DOHH2 (cell line): ENCODE measurements at regions not wholly inside any gene's neighbourhood (a gene's known extent, or its start where the extent isn't known, plus 50 kb on each side); places are given as distances from the start of the nearest gene placed in this dataset.

Experiments
- CTCF ChIP-seq: fragments of 200-600 bp; sonication (generic); IDR thresholded peaks from one replicate; pipeline ENCODE4 v1.5.1; 2014; ENCODE audit warnings: antibody characterized with exemption, mild to moderate bottlenecking, low read depth, low read length; ENCODE audit not compliant: poor library complexity, severe bottlenecking
- EZH2phosphoT487 ChIP-seq: fragments of 200-600 bp; sonication (generic); IDR thresholded peaks from 2 replicates; pipeline ENCODE4 v1.6.1; 2017; ENCODE audit warnings: borderline replicate concordance, mild to moderate bottlenecking, antibody characterized with exemption, low read length, moderate library complexity, mixed read lengths

- TF ChIP-seq CTCF (no peak), EZH2phosphoT487 (no peak)
Measured at GRCh38 chr3:15964605-15965442, 167.0 kb upstream of the ANKRD28 start.
